Astrocyte (in vitro differentiated cells and primary cell): ENCODE measurements at regions not wholly inside any gene's neighbourhood (a gene's known extent, or its start where the extent isn't known, plus 50 kb on each side); places are given as distances from the start of the nearest gene placed in this dataset.

ENCODE experiments used
- DNase-seq: peaks from one replicate; pipeline ENCODE4 v3.0.0-alpha.2; 2010; ENCODE audit warnings: low read depth
- FAIRE-seq: peaks from 2 replicates; lab custom pipeline; 2011; peaks lifted over from hg19 to GRCh38; lab: Jason Lieb, UNC
- H2AFZ ChIP-seq: 2 replicates; pipeline ENCODE4 v1.6.0; 2012; ENCODE audit warnings: low read depth, low read length, inconsistent platforms
- H3K27ac ChIP-seq: 2 replicates; pipeline ENCODE4 v1.5.1; 2011; ENCODE audit warnings: low read depth, low read length, inconsistent platforms
- H3K27me3 ChIP-seq: 2 replicates; pipeline ENCODE4 v1.6.0; 2011; ENCODE audit warnings: low read length, inconsistent platforms; ENCODE audit not compliant: insufficient read depth
- H3K36me3 ChIP-seq: 2 replicates; pipeline ENCODE4 v1.5.1; 2011; ENCODE audit warnings: low read length, inconsistent platforms; ENCODE audit not compliant: insufficient read depth
- H3K4me1 ChIP-seq: 2 replicates; pipeline ENCODE4 v1.5.1; 2011; ENCODE audit warnings: low read length, inconsistent platforms; ENCODE audit not compliant: insufficient read depth
- H3K4me2 ChIP-seq: 2 replicates; pipeline ENCODE4 v1.6.0; 2012; ENCODE audit warnings: low read length, inconsistent platforms
- H3K4me3 ChIP-seq: 2 replicates; pipeline ENCODE4 v1.5.1; 2011; ENCODE audit warnings: low read depth, mild to moderate bottlenecking, low read length, inconsistent platforms; ENCODE audit not compliant: insufficient read depth
- H3K79me2 ChIP-seq: 2 replicates; pipeline ENCODE4 v1.6.0; 2012; ENCODE audit warnings: mild to moderate bottlenecking, low read length, inconsistent platforms; ENCODE audit not compliant: insufficient read depth
- H3K9ac ChIP-seq: 2 replicates; pipeline ENCODE4 v1.6.0; 2012; ENCODE audit warnings: mild to moderate bottlenecking, low read length, inconsistent platforms
- H3K9me3 ChIP-seq: 2 replicates; pipeline ENCODE4 v1.5.1; 2012; ENCODE audit warnings: low read depth, mild to moderate bottlenecking, low read length, inconsistent platforms; ENCODE audit not compliant: insufficient read depth
- H4K20me1 ChIP-seq: 2 replicates; pipeline ENCODE4 v1.6.0; 2012; ENCODE audit warnings: low read length, inconsistent platforms; ENCODE audit not compliant: insufficient read depth
- H3K27ac Mint-ChIP-seq: one replicate; pipeline ENCODE4 v1.8.0; 2021; ENCODE audit warnings: mild to moderate bottlenecking, mixed read lengths; ENCODE audit not compliant: unreplicated experiment
- H3K27me3 Mint-ChIP-seq: one replicate; pipeline ENCODE4 v1.8.0; 2021; ENCODE audit warnings: low read depth, mixed read lengths; ENCODE audit not compliant: unreplicated experiment
- H3K36me3 Mint-ChIP-seq: one replicate; pipeline ENCODE4 v1.8.0; 2021; ENCODE audit warnings: low read depth, mixed read lengths; ENCODE audit not compliant: unreplicated experiment
- H3K4me1 Mint-ChIP-seq: one replicate; pipeline ENCODE4 v1.8.0; 2021; ENCODE audit warnings: low read depth, mixed read lengths; ENCODE audit not compliant: unreplicated experiment
- H3K4me3 Mint-ChIP-seq: one replicate; pipeline ENCODE4 v1.8.0; 2021; ENCODE audit warnings: mild to moderate bottlenecking, moderate library complexity, mixed read lengths; ENCODE audit not compliant: unreplicated experiment
- H3K9me3 Mint-ChIP-seq: one replicate; pipeline ENCODE4 v1.8.0; 2021; ENCODE audit warnings: mild to moderate bottlenecking, mixed read lengths; ENCODE audit not compliant: unreplicated experiment
- EZH2 ChIP-seq: IDR thresholded peaks from 2 replicates; pipeline ENCODE4 v1.6.1; 2012; ENCODE audit warnings: mild to moderate bottlenecking, low read length, inconsistent platforms; ENCODE audit not compliant: insufficient read depth
- TF ChIP-seq, protein P1 (sequence below): IDR thresholded peaks from 2 replicates; pipeline ENCODE4 v1.5.1; 2011; ENCODE audit warnings: low read depth, mild to moderate bottlenecking, inconsistent platforms, low read length, moderate library complexity; ENCODE audit not compliant: insufficient read depth

DNA sequence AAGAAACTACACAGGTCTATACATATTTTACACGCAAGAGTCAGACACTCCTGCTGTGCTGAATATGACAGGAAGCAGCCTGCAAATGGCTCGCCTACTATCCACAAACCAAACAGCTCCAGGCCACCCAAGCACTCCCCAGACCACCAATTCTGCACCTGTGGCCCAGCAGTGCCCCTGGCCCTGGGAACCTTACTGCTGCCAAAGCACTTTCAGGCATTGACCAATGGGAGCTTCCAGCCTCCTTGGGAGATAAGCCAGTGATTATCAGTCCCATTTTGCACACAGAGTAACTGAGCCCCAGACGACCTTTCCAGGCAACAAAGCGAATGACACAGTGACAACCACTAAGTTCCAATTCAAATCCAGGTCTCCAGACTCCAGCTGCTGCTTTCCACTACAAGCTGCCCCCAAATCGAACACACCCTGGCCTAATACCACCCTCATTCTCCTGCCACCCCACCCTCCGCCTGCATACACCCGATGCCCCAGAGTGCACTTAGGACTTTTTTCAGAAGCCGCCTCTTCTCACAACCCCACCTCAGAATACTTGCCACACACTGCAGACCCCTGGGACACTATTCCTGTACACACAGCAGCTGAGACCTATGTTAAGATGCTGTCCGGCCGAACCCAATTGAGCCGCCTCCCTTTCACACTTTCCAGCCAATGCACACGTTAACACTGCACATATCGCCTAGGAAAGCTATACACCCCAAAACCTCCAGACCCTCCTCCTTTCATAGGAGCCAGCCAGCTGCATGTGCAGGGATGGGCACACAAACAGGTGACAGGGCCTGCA is 126.1 kb upstream of the PRMT8 start:
- Mint-ChIP-seq H3K4me1 (no peaks in the 10 kb centered on the region), H3K36me3 (no peaks in the 10 kb centered on the region), H3K27ac (no peak overlapping the region), H3K9me3 (peaks cover 2% of the 10 kb centered on the region), H3K27me3 (peaks cover 44% of the 10 kb centered on the region), H3K4me3 (peak overlapping the region; percentile 34)
- no peaks in the 10 kb centered on the region for H3K36me3 ChIP-seq
- H3K4me1 ChIP-seq = no peaks in the 10 kb centered on the region
- no peak overlapping the region for H2AFZ ChIP-seq
- no peak overlapping the region for H3K4me3 ChIP-seq
- H4K20me1 ChIP-seq = no peaks in the 10 kb centered on the region
- no peaks in the 10 kb centered on the region for H3K9me3 ChIP-seq
- FAIRE-seq (no peak), DNase-seq (no peak)
- no peak overlapping the region for H3K9ac ChIP-seq
- H3K27ac ChIP-seq = no peak overlapping the region
- peaks cover 36% of the 10 kb centered on the region for H3K27me3 ChIP-seq
- TF ChIP-seq EZH2 = no peak
- TF ChIP-seq, protein P1, sequence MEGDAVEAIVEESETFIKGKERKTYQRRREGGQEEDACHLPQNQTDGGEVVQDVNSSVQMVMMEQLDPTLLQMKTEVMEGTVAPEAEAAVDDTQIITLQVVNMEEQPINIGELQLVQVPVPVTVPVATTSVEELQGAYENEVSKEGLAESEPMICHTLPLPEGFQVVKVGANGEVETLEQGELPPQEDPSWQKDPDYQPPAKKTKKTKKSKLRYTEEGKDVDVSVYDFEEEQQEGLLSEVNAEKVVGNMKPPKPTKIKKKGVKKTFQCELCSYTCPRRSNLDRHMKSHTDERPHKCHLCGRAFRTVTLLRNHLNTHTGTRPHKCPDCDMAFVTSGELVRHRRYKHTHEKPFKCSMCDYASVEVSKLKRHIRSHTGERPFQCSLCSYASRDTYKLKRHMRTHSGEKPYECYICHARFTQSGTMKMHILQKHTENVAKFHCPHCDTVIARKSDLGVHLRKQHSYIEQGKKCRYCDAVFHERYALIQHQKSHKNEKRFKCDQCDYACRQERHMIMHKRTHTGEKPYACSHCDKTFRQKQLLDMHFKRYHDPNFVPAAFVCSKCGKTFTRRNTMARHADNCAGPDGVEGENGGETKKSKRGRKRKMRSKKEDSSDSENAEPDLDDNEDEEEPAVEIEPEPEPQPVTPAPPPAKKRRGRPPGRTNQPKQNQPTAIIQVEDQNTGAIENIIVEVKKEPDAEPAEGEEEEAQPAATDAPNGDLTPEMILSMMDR = no peak
- H3K79me2 ChIP-seq = no peaks in the 10 kb centered on the region
- H3K4me2 ChIP-seq = no peak overlapping the region

DNA sequence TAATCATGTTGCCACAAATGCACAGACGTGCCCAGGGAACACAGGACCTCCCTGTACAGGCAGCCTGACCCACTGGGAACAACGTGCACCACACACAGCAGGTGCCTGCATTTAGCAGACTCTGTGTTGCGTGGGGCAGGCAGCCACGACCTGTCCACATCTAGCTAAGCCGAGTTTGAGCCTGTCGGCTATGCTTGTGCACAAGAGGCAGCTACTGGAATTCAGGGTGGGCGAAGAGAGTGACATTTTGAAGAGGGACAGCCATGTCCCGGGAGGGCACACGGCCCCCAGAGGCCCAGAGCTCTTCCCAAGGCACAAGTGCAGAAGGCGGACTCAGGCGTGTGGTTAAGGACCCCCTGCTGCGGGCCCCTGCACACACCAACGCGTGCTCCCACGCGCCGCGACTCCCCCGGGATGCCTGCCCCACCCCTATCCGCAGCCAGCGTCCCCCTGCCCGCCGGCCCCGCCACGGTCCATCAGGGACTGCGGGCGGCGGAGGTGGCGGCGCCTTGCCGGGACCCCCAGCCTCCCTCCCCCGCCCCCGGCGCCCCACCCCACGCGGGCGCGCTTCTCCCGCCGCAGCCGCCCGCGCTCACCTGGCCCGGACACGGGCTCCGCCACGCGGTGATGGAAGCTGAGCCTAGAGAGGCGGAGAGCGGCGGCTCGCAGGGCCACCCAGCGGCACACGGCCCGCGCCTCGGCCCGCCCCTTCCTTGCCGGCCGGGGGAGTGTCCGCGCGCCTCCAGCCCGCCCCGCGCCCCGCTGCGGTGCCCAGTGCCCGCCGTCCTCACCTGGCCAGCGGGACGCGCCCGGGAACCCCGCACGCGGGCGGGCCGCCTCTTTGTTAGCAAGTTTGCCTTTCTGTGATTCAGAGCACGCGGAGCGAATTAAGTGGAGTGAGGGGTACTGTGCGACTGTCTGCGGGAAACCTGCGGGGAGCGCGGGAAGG is 125.3 kb upstream of the PRMT8 start:
- Histone ChIP-seq H3K4me3 (no peak overlapping the region), H3K27me3 (peaks cover 42% of the 10 kb centered on the region), H3K79me2 (no peaks in the 10 kb centered on the region), H3K27ac (no peak overlapping the region), H3K4me1 (no peaks in the 10 kb centered on the region), H3K9ac (no peak overlapping the region), H2AFZ (peak overlapping the region; percentile 41), H3K9me3 (no peaks in the 10 kb centered on the region), H3K36me3 (no peaks in the 10 kb centered on the region), H4K20me1 (no peaks in the 10 kb centered on the region), H3K4me2 (peak overlapping the region; percentile 54)
- Mint-ChIP-seq H3K4me3 (peak overlapping the region; percentile 73), H3K27ac (no peak overlapping the region), H3K9me3 (peaks cover 2% of the 10 kb centered on the region), H3K27me3 (peaks cover 42% of the 10 kb centered on the region), H3K36me3 (no peaks in the 10 kb centered on the region), H3K4me1 (no peaks in the 10 kb centered on the region)
- TF ChIP-seq EZH2 = peak; percentile 67
- TF ChIP-seq, protein P1 = no peak
- DNase-seq (no peak), FAIRE-seq (no peak)
